ENCODE measurements at regions not wholly inside any gene's neighbourhood (a gene's known extent, or its start where the extent isn't known, plus 50 kb on each side); places are given as distances from the start of the nearest gene placed in this dataset.

DNA sequence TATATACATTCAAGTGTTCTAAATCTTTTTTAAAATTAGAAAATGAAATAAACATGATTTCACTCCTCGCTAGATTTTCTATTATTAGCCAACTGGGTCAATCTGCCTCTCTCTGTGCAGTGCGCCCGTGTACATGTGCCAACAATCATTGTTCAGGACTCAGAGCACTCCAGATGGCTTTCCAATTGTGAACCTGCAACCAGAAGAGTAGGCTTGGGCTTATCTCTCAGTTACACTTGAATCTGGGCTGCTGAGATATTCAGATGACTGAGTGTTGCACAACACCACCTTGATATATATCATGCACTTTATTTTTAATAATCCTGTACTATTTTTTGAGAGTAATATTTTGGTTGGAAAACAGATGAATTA is 184.0 kb upstream of the FSTL5 start:
- ATAC-seq (no peak), DNase-seq (no peak)
- TF ChIP-seq CTCF (IDR thresholded peaks at IDR 0.05), result no peak
- ChIA-PET CTCF (no interaction called here), POLR2A (no interaction called here)
- Mint-ChIP-seq H3K27me3 (no peaks in the 10 kb centered on the region), H3K4me1 (ENCODE audit: low read depth) (no peaks in the 10 kb centered on the region), H3K9me3 (peaks cover 1% of the 10 kb centered on the region), H3K4me3 (no peak overlapping the region), H3K27ac (no peak overlapping the region), H3K36me3 (ENCODE audit: low read depth) (no peaks in the 10 kb centered on the region)
- intact Hi-C loops (cut with micrococcal nuclease), result no loop called here

DNA sequence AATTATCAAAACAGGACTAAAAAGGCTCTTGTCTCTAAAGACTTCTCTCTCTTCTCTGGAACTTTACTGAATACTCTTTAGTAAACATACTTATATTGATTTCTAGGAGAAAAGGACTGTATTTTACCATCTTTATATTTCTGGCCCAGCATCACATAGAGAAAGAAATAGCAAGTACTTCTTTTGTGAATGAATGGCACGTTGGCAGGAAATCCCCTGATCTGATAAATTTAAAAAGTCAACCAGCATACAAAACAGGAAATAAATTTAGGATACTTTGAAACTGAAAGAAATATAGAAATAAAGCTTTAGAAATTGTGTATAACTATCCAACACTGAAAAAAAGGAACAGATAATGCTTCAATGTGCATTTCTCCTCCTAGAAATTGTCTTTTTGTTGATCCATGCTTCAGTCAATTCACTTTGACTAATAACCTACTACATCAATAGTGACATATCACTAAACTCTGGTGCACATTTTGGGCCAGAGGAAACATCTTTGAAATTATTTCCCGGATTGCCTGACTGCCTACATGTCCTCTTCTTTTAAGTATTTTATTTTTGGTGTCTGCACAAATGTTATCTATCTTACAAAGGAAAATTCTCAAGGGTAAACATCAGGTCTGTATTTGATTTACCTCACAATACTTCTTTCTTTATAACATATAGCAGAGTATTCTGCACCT is 183.5 kb upstream of the FSTL5 start:
- intact Hi-C loops (cut with micrococcal nuclease), result no loop called here
- Mint-ChIP-seq H3K9me3 (peaks cover 1% of the 10 kb centered on the region), H3K4me1 (ENCODE audit: low read depth) (no peaks in the 10 kb centered on the region), H3K4me3 (no peak overlapping the region), H3K36me3 (ENCODE audit: low read depth) (no peaks in the 10 kb centered on the region), H3K27ac (no peak overlapping the region), H3K27me3 (no peaks in the 10 kb centered on the region)
- no peak for TF ChIP-seq CTCF (IDR thresholded peaks at IDR 0.05)
- ATAC-seq, result no peak
- DNase-seq, result no peak
- POLR2A ChIA-PET, result no interaction called here
- CTCF ChIA-PET, result no interaction called here

GRCh38 chr4:162343967-162344366 is 180.2 kb upstream of the FSTL5 start:
- Mint-ChIP-seq H3K9me3 (peaks cover 1% of the 10 kb centered on the region), H3K27ac (no peak overlapping the region), H3K4me1 (ENCODE audit: low read depth) (no peaks in the 10 kb centered on the region), H3K4me3 (no peak overlapping the region), H3K27me3 (no peaks in the 10 kb centered on the region), H3K36me3 (ENCODE audit: low read depth) (no peaks in the 10 kb centered on the region)
- DNase-seq (no peak), ATAC-seq (no peak)
- intact Hi-C loops (cut with micrococcal nuclease), result no loop called here
- POLR2A ChIA-PET, result no interaction called here
- TF ChIP-seq CTCF (IDR thresholded peaks at IDR 0.05), result no peak
- CTCF ChIA-PET, result no interaction called here

- Mint-ChIP-seq H3K4me3 (no peak overlapping the region), H3K27me3 (no peaks in the 10 kb centered on the region), H3K9me3 (peaks cover 1% of the 10 kb centered on the region), H3K27ac (no peak overlapping the region), H3K36me3 (ENCODE audit: low read depth) (no peaks in the 10 kb centered on the region), H3K4me1 (ENCODE audit: low read depth) (no peaks in the 10 kb centered on the region)
- no peak for TF ChIP-seq CTCF (IDR thresholded peaks at IDR 0.05)
- ChIA-PET POLR2A (no interaction called here), CTCF (no interaction called here)
- no peak for DNase-seq
- intact Hi-C loops (cut with micrococcal nuclease), result no loop called here
- no peak for ATAC-seq
Measured at GRCh38 chr4:162341533-162341932, 177.7 kb upstream of the FSTL5 start.

GRCh38 chr4:162323919-162324318 is 160.1 kb upstream of the FSTL5 start:
- intact Hi-C loops (cut with micrococcal nuclease), result no loop called here
- CTCF ChIA-PET, result no interaction called here
- H3K9me3 Mint-ChIP-seq, result peaks cover 1% of the 10 kb centered on the region
- no peak for ATAC-seq
- no peaks in the 10 kb centered on the region for H3K4me1 Mint-ChIP-seq (ENCODE audit: low read depth)
- no peak for TF ChIP-seq CTCF (IDR thresholded peaks at IDR 0.05)
- DNase-seq, result no peak
- POLR2A ChIA-PET, result no interaction called here
- H3K27me3 Mint-ChIP-seq, result no peaks in the 10 kb centered on the region
- H3K36me3 Mint-ChIP-seq (ENCODE audit: low read depth), result no peaks in the 10 kb centered on the region
- H3K27ac Mint-ChIP-seq, result no peak overlapping the region
- no peak overlapping the region for H3K4me3 Mint-ChIP-seq

Measured in activated CD8-positive, alpha-beta T cell treated with anti-CD3 and anti-CD28 coated beads for 36 hours (primary cell).